Gastrocnemius medialis (tissue), 4 donors: ENCODE measurements at regions not wholly inside any gene's neighbourhood (a gene's known extent, or its start where the extent isn't known, plus 50 kb on each side); places are given as distances from the start of the nearest gene placed in this dataset.

Source experiments
- ATAC-seq, 2 donors: fragments of 150-250 bp; one replicate each; pipeline ENCODE4 v1.9.1; 2016
- DNase-seq, 2 donors: peaks; one replicate each; pipeline ENCODE4 v3.0.0-alpha.2; 2019
- H3K27ac ChIP-seq, 4 donors: fragments of 200-600 bp; sonication (generic); 1 replicate in 1 of 4; 2 replicates in 3 of 4; pipeline ENCODE4 v1.5.1; 2016 to 2018; ENCODE audit warnings: mild to moderate bottlenecking in 2 of 4, moderate library complexity in 1 of 4
- H3K27me3 ChIP-seq, 3 donors: fragments of 200-600 bp; sonication (generic) in 2 of 3; 1 replicate in 1 of 3; 2 replicates in 2 of 3; pipeline versions ENCODE4 v1.5.1 to v1.6.0; 2016 to 2019; ENCODE audit warnings: mild to moderate bottlenecking in 1 of 3, moderate library complexity in 1 of 3
- H3K36me3 ChIP-seq, 2 donors: fragments of 200-600 bp; sonication (generic) in 1 of 2; one replicate each; pipeline ENCODE4 v1.5.1; 2017 to 2018
- H3K4me1 ChIP-seq, 2 donors: fragments of 200-600 bp; sonication (generic) in 1 of 2; one replicate each; pipeline ENCODE4 v1.5.1; 2016 to 2017; ENCODE audit warnings: mild to moderate bottlenecking in 2 of 2
- H3K4me3 ChIP-seq, 4 donors: fragments of 200-600 bp; sonication (generic) in 3 of 4; 1 replicate in 1 of 4; 2 replicates in 3 of 4; pipeline ENCODE4 v1.5.1; 2016 to 2019; ENCODE audit warnings: mild to moderate bottlenecking in 2 of 4
- H3K9me3 ChIP-seq, 3 donors: fragments of 200-600 bp; sonication (generic) in 2 of 3; 1 replicate in 1 of 3; 2 replicates in 2 of 3; pipeline ENCODE4 v1.5.1; 2016 to 2019
- CTCF ChIP-seq, 5 experiments: fragments of 450-650 bp in 3 of 5; fragments of 200-600 bp in 2 of 5; sonication (generic) in 2 of 5; IDR thresholded peaks in 4 of 5; conservative IDR thresholded peaks in 1 of 5; 1 replicate in 4 of 5; 2 replicates in 1 of 5; pipeline ENCODE4 v1.5.1; 2016 to 2019; ENCODE audit warnings: antibody characterized with exemption in 5 of 5, mild to moderate bottlenecking in 3 of 5, moderate library complexity in 3 of 5
- POLR2A ChIP-seq, 2 donors: fragments of 450-650 bp; IDR thresholded peaks; one replicate each; pipeline ENCODE4 v1.6.1; 2017; ENCODE audit warnings: antibody characterized with exemption in 2 of 2, mild to moderate bottlenecking in 2 of 2, moderate library complexity in 2 of 2
- in situ Hi-C, 4 donors: fragments of 200-750 bp; cut with MboI; loops; one replicate each; pipeline versions ENCODE4 v1.15.0 to v1.8.0; 2017; ENCODE audit warnings: low sequenced_read_pairs in 4 of 4
- intact Hi-C: fragments of 100-400 bp; cut with DNase I; formaldehyde crosslinking; loops from one replicate; pipeline ENCODE4 v1.15.1; 2023; ENCODE audit warnings: low total_unique reads

- Histone ChIP-seq H3K9me3 (no peaks in the 10 kb centered on the region), H3K36me3 (no peaks in the 10 kb centered on the region), H3K27me3 (no peaks in the 10 kb centered on the region), H3K4me3 (no peak overlapping the region), H3K4me1 (no peaks in the 10 kb centered on the region), H3K27ac (no peak overlapping the region)
- no peak for ATAC-seq
- TF ChIP-seq CTCF (IDR thresholded peaks at IDR 0.05 in 4 of 5, conservative IDR thresholded peaks at IDR 0.05 in 1 of 5) (no peak), POLR2A (IDR thresholded peaks at IDR 0.05) (no peak)
- no peak for DNase-seq
- intact Hi-C loops: no loop called here
- in situ Hi-C loops: no loop called here
These were observed 561.6 kb downstream of the PRR16 start for GRCh38 chr5:121025671-121026070.

DNA sequence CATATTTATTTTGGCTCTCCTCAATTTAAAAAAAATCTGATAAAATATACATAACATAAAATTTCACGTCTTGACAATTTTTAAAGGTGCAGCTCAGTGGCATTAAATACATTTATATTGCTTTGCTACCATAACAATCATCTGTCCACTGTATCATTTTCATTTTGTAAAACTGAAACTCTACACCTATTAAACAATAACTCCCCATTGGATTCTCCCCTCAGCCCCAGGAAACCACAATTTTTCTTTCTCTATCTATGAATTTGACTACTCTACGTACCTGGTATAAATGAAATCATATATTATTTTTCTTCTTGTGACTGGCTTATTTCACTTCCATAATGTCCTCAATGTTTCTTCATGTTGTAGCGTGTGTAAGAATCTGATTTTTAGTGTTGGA, 563.5 kb downstream of the PRR16 start:
- no peak overlapping the region for H3K4me3 ChIP-seq
- H3K9me3 ChIP-seq: no peaks in the 10 kb centered on the region
- no peaks in the 10 kb centered on the region for H3K36me3 ChIP-seq
- TF ChIP-seq CTCF (IDR thresholded peaks at IDR 0.05 in 4 of 5, conservative IDR thresholded peaks at IDR 0.05 in 1 of 5) (no peak), POLR2A (IDR thresholded peaks at IDR 0.05) (no peak)
- DNase-seq (no peak), ATAC-seq (no peak)
- H3K27me3 ChIP-seq: no peaks in the 10 kb centered on the region
- no peak overlapping the region for H3K27ac ChIP-seq
- in situ Hi-C loops (no loop called here), intact Hi-C loops (no loop called here)
- peaks cover 0 to 3% of the 10 kb centered on the region in 2 donors for H3K4me1 ChIP-seq

GRCh38 chr5:121029536-121030245, 565.6 kb downstream of the PRR16 start:
- Histone ChIP-seq H3K9me3 (no peaks in the 10 kb centered on the region), H3K4me1 (peaks cover 0 to 3% of the 10 kb centered on the region in 2 donors), H3K27me3 (no peaks in the 10 kb centered on the region), H3K36me3 (no peaks in the 10 kb centered on the region), H3K27ac (no peak overlapping the region), H3K4me3 (no peak overlapping the region)
- in situ Hi-C loops: no loop called here
- TF ChIP-seq CTCF (IDR thresholded peaks at IDR 0.05 in 4 of 5, conservative IDR thresholded peaks at IDR 0.05 in 1 of 5) (no peak), POLR2A (IDR thresholded peaks at IDR 0.05) (no peak)
- intact Hi-C loops: no loop called here
- ATAC-seq (no peak), DNase-seq (no peak)

DNA sequence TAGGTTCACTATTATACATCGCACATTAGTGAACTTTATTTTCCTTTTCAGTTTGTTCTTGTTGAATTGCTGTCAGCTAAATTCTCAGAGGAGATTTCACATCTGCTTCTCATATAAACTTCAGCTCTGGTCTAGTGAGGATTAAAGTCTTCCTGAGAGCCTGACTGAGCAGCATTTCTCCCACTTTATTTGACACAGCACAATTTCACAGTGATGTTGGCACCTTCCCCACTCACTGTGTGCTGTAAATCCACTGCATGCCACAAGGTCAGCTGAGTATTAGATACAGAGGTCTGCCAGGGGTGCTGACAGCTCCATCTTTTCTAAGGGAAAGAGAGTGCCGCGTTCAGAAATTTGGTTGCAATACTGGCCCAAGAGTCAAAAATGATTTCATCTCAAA, 567.4 kb downstream of the PRR16 start:
- no peaks in the 10 kb centered on the region for H3K36me3 ChIP-seq
- no peak overlapping the region for H3K27ac ChIP-seq
- H3K4me1 ChIP-seq: peaks cover 0 to 3% of the 10 kb centered on the region in 2 donors
- in situ Hi-C loops: no loop called here
- intact Hi-C loops: no loop called here
- no peaks in the 10 kb centered on the region for H3K9me3 ChIP-seq
- DNase-seq (no peak), ATAC-seq (no peak)
- H3K4me3 ChIP-seq: no peak overlapping the region
- H3K27me3 ChIP-seq: no peaks in the 10 kb centered on the region
- TF ChIP-seq POLR2A (IDR thresholded peaks at IDR 0.05): no peak
- TF ChIP-seq CTCF (IDR thresholded peaks at IDR 0.05 in 4 of 5, conservative IDR thresholded peaks at IDR 0.05 in 1 of 5): no peak

DNA sequence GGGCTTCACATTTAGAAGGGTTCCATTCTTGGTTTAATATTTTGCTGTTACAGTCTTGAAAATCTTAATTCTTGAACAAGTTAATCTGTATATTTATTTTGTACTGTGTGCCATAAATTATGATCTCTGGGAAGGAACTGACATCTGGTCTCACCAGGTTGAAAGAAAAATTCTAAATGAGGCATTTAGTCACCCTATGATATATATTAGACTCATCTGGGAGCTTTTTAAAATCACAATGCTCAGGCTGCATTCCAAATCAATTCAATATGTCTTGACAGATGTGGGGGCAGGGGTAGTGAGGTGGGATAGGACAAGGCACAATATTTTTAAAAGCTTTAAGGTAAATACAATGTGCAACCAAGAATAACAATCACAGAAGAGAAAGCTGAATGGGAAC, 569.2 kb downstream of the PRR16 start:
- Histone ChIP-seq H3K27ac (no peak overlapping the region), H3K27me3 (no peaks in the 10 kb centered on the region), H3K4me1 (peaks cover 0 to 3% of the 10 kb centered on the region in 2 donors), H3K36me3 (no peaks in the 10 kb centered on the region), H3K4me3 (no peak overlapping the region), H3K9me3 (no peaks in the 10 kb centered on the region)
- ATAC-seq: no peak
- intact Hi-C loops: no loop called here
- in situ Hi-C loops: no loop called here
- no peak for DNase-seq
- TF ChIP-seq CTCF (IDR thresholded peaks at IDR 0.05 in 4 of 5, conservative IDR thresholded peaks at IDR 0.05 in 1 of 5) (no peak), POLR2A (IDR thresholded peaks at IDR 0.05) (no peak)
